Upper lobe of left lung (tissue), 4 donors: ENCODE measurements at regions not wholly inside any gene's neighbourhood (a gene's known extent, or its start where the extent isn't known, plus 50 kb on each side); places are given as distances from the start of the nearest gene placed in this dataset.

Source experiments
- POLR2A ChIP-seq, 4 donors: fragments of 450-650 bp; IDR thresholded peaks; one replicate each; pipeline ENCODE4 v1.5.1; 2016 to 2017; ENCODE audit warnings: antibody characterized with exemption in 4 of 4, mild to moderate bottlenecking in 2 of 4
- TF ChIP-seq, protein P1 (sequence below), 6 experiments: fragments of 450-650 bp in 4 of 6; fragments of 200-600 bp in 2 of 6; sonication (generic) in 2 of 6; IDR thresholded peaks; one replicate each; pipeline ENCODE4 v1.5.1; 2016 to 2019; ENCODE audit warnings: antibody characterized with exemption in 6 of 6

DNA sequence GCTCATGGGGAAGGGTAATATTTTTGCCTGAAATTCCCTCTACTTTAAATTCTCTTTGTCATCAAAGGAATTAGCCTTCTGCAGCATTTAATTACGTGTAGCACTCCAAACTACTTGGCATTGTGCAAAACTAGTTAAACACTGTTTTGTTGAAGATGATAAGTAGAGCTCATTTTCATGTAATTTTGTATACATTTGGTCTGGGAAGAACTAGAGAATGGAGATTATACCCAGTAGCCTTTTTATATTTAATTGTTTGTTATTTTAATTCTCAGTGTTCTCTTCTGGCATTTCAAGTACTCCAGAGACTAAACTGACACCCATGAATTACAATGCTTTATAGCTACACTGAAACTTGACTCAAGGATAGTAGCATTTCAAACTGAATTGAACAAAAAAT, 211.5 kb upstream of the SMIM31 start:
- TF ChIP-seq, protein P1, sequence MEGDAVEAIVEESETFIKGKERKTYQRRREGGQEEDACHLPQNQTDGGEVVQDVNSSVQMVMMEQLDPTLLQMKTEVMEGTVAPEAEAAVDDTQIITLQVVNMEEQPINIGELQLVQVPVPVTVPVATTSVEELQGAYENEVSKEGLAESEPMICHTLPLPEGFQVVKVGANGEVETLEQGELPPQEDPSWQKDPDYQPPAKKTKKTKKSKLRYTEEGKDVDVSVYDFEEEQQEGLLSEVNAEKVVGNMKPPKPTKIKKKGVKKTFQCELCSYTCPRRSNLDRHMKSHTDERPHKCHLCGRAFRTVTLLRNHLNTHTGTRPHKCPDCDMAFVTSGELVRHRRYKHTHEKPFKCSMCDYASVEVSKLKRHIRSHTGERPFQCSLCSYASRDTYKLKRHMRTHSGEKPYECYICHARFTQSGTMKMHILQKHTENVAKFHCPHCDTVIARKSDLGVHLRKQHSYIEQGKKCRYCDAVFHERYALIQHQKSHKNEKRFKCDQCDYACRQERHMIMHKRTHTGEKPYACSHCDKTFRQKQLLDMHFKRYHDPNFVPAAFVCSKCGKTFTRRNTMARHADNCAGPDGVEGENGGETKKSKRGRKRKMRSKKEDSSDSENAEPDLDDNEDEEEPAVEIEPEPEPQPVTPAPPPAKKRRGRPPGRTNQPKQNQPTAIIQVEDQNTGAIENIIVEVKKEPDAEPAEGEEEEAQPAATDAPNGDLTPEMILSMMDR (IDR thresholded peaks at IDR 0.05): no peak
- no peak for TF ChIP-seq POLR2A (IDR thresholded peaks at IDR 0.05)
